CD14-positive monocyte (primary cell): ENCODE measurements at regions not wholly inside any gene's neighbourhood (a gene's known extent, or its start where the extent isn't known, plus 50 kb on each side); places are given as distances from the start of the nearest gene placed in this dataset.

ENCODE experiments used
- DNase-seq, 3 donors: peaks; one replicate each; pipeline ENCODE4 v3.0.0-alpha.2; 2011 to 2022
- H2AFZ ChIP-seq: 2 replicates; pipeline ENCODE4 v1.6.0; 2012; ENCODE audit warnings: mild to moderate bottlenecking, low read depth, low read length, inconsistent platforms; ENCODE audit not compliant: insufficient read depth, poor library complexity, severe bottlenecking
- H3K27ac ChIP-seq, 2 donors: 1 replicate in 1 of 2; 2 replicates in 1 of 2; pipeline ENCODE4 v1.5.1; 2012 to 2013; ENCODE audit warnings: low read length in 2 of 2, control low read depth in 1 of 2, inconsistent platforms in 1 of 2, low read depth in 1 of 2, mild to moderate bottlenecking in 1 of 2
- H3K27me3 ChIP-seq, 2 donors: one replicate each; pipeline versions ENCODE4 v1.6.0 to v1.6.1; 2011 to 2013; ENCODE audit warnings: low read length in 2 of 2; ENCODE audit not compliant: control insufficient read depth in 2 of 2, insufficient read depth in 2 of 2
- H3K36me3 ChIP-seq, 2 donors: replicated peaks in 1 of 2; 1 replicate in 1 of 2; 2 replicates in 1 of 2; pipeline versions ENCODE4 v1.5.1 to v1.6.1; 2012 to 2013; ENCODE audit warnings: low read length in 2 of 2, control low read depth in 1 of 2, inconsistent platforms in 1 of 2, mild to moderate bottlenecking in 1 of 2; ENCODE audit not compliant: insufficient read depth in 2 of 2, control insufficient read depth in 1 of 2
- H3K4me1 ChIP-seq, 2 donors: 1 replicate in 1 of 2; 2 replicates in 1 of 2; pipeline versions ENCODE4 v1.5.1 to v1.6.1; 2012 to 2013; ENCODE audit warnings: low read length in 2 of 2, control low read depth in 1 of 2, inconsistent platforms in 1 of 2, mild to moderate bottlenecking in 1 of 2, moderate library complexity in 1 of 2; ENCODE audit not compliant: insufficient read depth in 2 of 2, control insufficient read depth in 1 of 2
- H3K4me2 ChIP-seq: replicated peaks from 2 replicates; pipeline ENCODE3; 2012; ENCODE audit warnings: low read length, moderate library complexity, mild to moderate bottlenecking; ENCODE audit not compliant: poor library complexity, severe bottlenecking; ENCODE audit errors: extremely low read depth
- H3K4me3 ChIP-seq, 3 experiments: fragments of 200-600 bp in 1 of 3; sonication (generic) in 1 of 3; replicated peaks in 1 of 3; 1 replicate in 2 of 3; 2 replicates in 1 of 3; pipeline ENCODE4 v1.5.1; 2011 to 2013; ENCODE audit warnings: low read length in 3 of 3, mild to moderate bottlenecking in 3 of 3, control low read depth in 2 of 3, low read depth in 2 of 3, inconsistent platforms in 1 of 3, moderate library complexity in 1 of 3
- H3K79me2 ChIP-seq: 2 replicates; pipeline ENCODE4 v1.6.0; 2012; ENCODE audit warnings: mild to moderate bottlenecking, control low read depth, inconsistent platforms, low read length, moderate library complexity; ENCODE audit not compliant: insufficient read depth
- H3K9ac ChIP-seq: 2 replicates; pipeline ENCODE4 v1.6.0; 2017; ENCODE audit warnings: low read length, mild to moderate bottlenecking; ENCODE audit not compliant: insufficient read depth, poor library complexity, severe bottlenecking
- H3K9me3 ChIP-seq, 2 donors: replicated peaks in 1 of 2; 1 replicate in 1 of 2; 2 replicates in 1 of 2; pipeline versions ENCODE4 v1.5.1 to v1.6.1; 2012 to 2013; ENCODE audit warnings: low read length in 2 of 2, control low read depth in 1 of 2; ENCODE audit not compliant: control insufficient read depth in 1 of 2, insufficient read depth in 1 of 2
- H4K20me1 ChIP-seq: 2 replicates; pipeline ENCODE4 v1.6.0; 2012; ENCODE audit warnings: mild to moderate bottlenecking, low read length, control low read depth, moderate library complexity; ENCODE audit not compliant: insufficient read depth
- H3K27ac Mint-ChIP-seq, 7 donors: one replicate each; pipeline ENCODE4 v1.8.0; 2020; ENCODE audit warnings: mild to moderate bottlenecking in 7 of 7, mixed read lengths in 7 of 7, moderate library complexity in 6 of 7, inconsistent platforms in 2 of 7
- H3K27me3 Mint-ChIP-seq, 3 donors: one replicate each; pipeline ENCODE4 v1.8.0; 2021 to 2022; ENCODE audit warnings: low read depth in 3 of 3, mild to moderate bottlenecking in 3 of 3, mixed read lengths in 3 of 3, moderate library complexity in 3 of 3, inconsistent platforms in 1 of 3
- H3K36me3 Mint-ChIP-seq, 2 donors: one replicate each; pipeline ENCODE4 v1.8.0; 2020; ENCODE audit warnings: mixed read lengths in 2 of 2, inconsistent platforms in 1 of 2, mild to moderate bottlenecking in 1 of 2
- H3K4me1 Mint-ChIP-seq: one replicate; pipeline ENCODE4 v1.8.0; 2020; ENCODE audit warnings: mild to moderate bottlenecking, mixed read lengths
- H3K4me3 Mint-ChIP-seq, 2 donors: one replicate each; pipeline ENCODE4 v1.8.0; 2020; ENCODE audit warnings: mild to moderate bottlenecking in 2 of 2, mixed read lengths in 2 of 2, moderate library complexity in 1 of 2
- H3K9me3 Mint-ChIP-seq, 7 donors: one replicate each; pipeline ENCODE4 v1.8.0; 2020 to 2022; ENCODE audit warnings: mixed read lengths in 7 of 7, mild to moderate bottlenecking in 6 of 7, moderate library complexity in 6 of 7, inconsistent platforms in 2 of 7
- CTCF ChIP-seq: fragments of 200-600 bp; IDR thresholded peaks from one replicate; pipeline ENCODE4 v1.8.0; 2022; ENCODE audit warnings: antibody characterized with exemption, mild to moderate bottlenecking
- WGBS: methylation state at CpG from one replicate; pipeline ENCODE4 v1.1.5; 2013; ENCODE audit warnings: missing lambda C conversion rate; ENCODE audit not compliant: insufficient coverage; 5-methylcytosine and 5-hydroxymethylcytosine counted together
- intact Hi-C, 2 donors: fragments of 100-400 bp; cut with micrococcal nuclease; formaldehyde crosslinking; loops; one replicate each; pipeline versions ENCODE4 v1.15.0 to v1.15.1; 2023

GRCh38 chr7:136179154-136179553 is 202.0 kb upstream of the MTPN start:
- H3K9ac ChIP-seq = no peak overlapping the region
- H3K4me2 ChIP-seq = no peak overlapping the region
- H3K4me3 ChIP-seq = no peak overlapping the region
- H3K4me1 Mint-ChIP-seq = no peaks in the 10 kb centered on the region
- no peak for TF ChIP-seq CTCF
- H3K9me3 Mint-ChIP-seq = peaks cover 0 to 13% (median 4%) of the 10 kb centered on the region in 7 donors
- H4K20me1 ChIP-seq = no peaks in the 10 kb centered on the region
- H3K4me1 ChIP-seq = no peaks in the 10 kb centered on the region
- H2AFZ ChIP-seq = no peak overlapping the region
- no peaks in the 10 kb centered on the region for H3K79me2 ChIP-seq
- intact Hi-C loops = no loop called here
- no peaks in the 10 kb centered on the region for H3K36me3 Mint-ChIP-seq
- no peaks in the 10 kb centered on the region for H3K36me3 ChIP-seq
- DNase-seq = no peak
- H3K27ac ChIP-seq = no peak overlapping the region
- no peak overlapping the region for H3K4me3 Mint-ChIP-seq
- H3K27ac Mint-ChIP-seq = no peak overlapping the region
- H3K9me3 ChIP-seq = no peaks in the 10 kb centered on the region
- H3K27me3 ChIP-seq = no peaks in the 10 kb centered on the region
- no CpG with 5 or more reads among the region's 5 CpGs for WGBS
- peaks cover 0 to 1% (median 0%) of the 10 kb centered on the region in 3 donors for H3K27me3 Mint-ChIP-seq

GRCh38 chr7:136174477-136175125 is 197.4 kb upstream of the MTPN start:
- no peaks in the 10 kb centered on the region for H3K79me2 ChIP-seq
- H3K9me3 Mint-ChIP-seq = peaks cover 0 to 4% (median 0%) of the 10 kb centered on the region in 7 donors
- H3K9me3 ChIP-seq = no peaks in the 10 kb centered on the region
- H3K4me1 Mint-ChIP-seq = no peaks in the 10 kb centered on the region
- H3K36me3 Mint-ChIP-seq = no peaks in the 10 kb centered on the region
- WGBS = 51% methylated on average over 2 of the region's 5 CpGs
- no peak overlapping the region for H2AFZ ChIP-seq
- intact Hi-C loops = no loop called here
- no peak overlapping the region for H3K27ac Mint-ChIP-seq
- no peak overlapping the region for H3K9ac ChIP-seq
- H4K20me1 ChIP-seq = no peaks in the 10 kb centered on the region
- no peak for TF ChIP-seq CTCF
- H3K4me3 ChIP-seq = no peak overlapping the region
- no peak overlapping the region for H3K4me2 ChIP-seq
- H3K4me3 Mint-ChIP-seq = no peak overlapping the region
- H3K27me3 ChIP-seq = no peaks in the 10 kb centered on the region
- H3K27me3 Mint-ChIP-seq = no peaks in the 10 kb centered on the region
- DNase-seq = no peak
- no peak overlapping the region for H3K27ac ChIP-seq
- H3K4me1 ChIP-seq = no peaks in the 10 kb centered on the region
- no peaks in the 10 kb centered on the region for H3K36me3 ChIP-seq
